ENCODE measurements at regions not wholly inside any gene's neighbourhood (a gene's known extent, or its start where the extent isn't known, plus 50 kb on each side); places are given as distances from the start of the nearest gene placed in this dataset.

DNA sequence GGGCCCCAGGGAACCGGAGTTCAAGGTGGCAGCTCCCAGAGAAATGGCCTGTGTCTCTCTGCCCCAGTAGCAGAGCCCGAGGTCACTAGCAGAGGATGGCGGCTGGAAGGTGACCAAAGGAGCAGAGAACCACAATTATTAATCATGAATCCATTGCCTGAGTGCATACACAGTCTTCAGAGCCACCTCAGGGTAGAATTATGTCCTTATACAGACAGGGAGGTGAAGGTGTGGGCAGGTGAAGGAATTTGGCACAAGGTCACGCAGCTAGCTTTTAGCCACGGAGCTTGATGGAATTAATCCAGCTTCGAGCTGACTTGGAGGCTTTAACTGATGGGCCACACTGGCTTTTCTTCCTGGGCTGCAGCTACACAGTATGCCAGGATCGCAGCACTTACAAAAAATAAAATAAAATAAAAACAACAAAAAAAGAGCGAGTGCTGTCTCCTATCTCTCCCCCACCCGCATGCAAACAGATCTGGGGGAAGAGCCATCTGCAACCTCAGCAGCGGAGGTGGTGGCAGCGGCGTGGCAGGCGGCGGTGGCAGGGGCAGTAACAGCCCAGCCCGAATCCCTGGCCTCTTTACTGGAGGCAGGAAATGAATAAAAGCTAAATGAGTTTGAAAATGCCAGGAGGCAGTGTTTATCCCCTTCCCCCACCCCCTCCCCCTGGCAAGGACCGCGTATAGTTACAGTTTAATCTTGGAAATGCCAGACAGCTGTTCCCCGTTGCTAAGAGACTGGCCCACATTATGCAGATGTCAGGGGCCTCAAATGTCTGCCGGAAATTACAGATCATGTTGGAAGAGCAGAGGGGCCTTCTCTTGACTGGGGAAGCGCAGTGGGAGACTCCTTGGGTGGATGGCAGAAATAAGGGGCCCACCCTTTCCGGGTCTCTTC is 93.5 kb downstream of the LRRC74A start:
- no peak for TF ChIP-seq RELA (IDR thresholded peaks at IDR 0.05; ENCODE audit: borderline replicate concordance, partially characterized antibody)
- TF ChIP-seq RB1 (IDR thresholded peaks at IDR 0.05; ENCODE audit: borderline replicate concordance), result no peak
- no peak for TF ChIP-seq POLR2AphosphoS5 (IDR thresholded peaks at IDR 0.05; ENCODE audit: low read length)
- TF ChIP-seq POLR2A (IDR thresholded peaks at IDR 0.05; ENCODE audit: low read depth, low read length), result no peak
- no peak for TF ChIP-seq CTCF (IDR thresholded peaks at IDR 0.05 in 2 of 3, conservative IDR thresholded peaks at IDR 0.05 in 1 of 3; ENCODE audit: control insufficient read depth in 2 of 3, extremely low read depth in 1 of 3, insufficient read depth in 1 of 3, low read depth in 3 of 3, low read length in 3 of 3)
- no peak for TF ChIP-seq EP300 (IDR thresholded peaks at IDR 0.05; ENCODE audit: borderline replicate concordance in 1 of 2, control insufficient read depth in 1 of 2, low read depth in 2 of 2, low read length in 2 of 2)
- TF ChIP-seq RAD21 (IDR thresholded peaks at IDR 0.05; ENCODE audit: insufficient read depth, low read depth, low read length), result no peak
- TF ChIP-seq ZNF274 (IDR thresholded peaks at IDR 0.05; ENCODE audit: insufficient read depth, insufficient read length), result no peak
- TF ChIP-seq, protein P1, sequence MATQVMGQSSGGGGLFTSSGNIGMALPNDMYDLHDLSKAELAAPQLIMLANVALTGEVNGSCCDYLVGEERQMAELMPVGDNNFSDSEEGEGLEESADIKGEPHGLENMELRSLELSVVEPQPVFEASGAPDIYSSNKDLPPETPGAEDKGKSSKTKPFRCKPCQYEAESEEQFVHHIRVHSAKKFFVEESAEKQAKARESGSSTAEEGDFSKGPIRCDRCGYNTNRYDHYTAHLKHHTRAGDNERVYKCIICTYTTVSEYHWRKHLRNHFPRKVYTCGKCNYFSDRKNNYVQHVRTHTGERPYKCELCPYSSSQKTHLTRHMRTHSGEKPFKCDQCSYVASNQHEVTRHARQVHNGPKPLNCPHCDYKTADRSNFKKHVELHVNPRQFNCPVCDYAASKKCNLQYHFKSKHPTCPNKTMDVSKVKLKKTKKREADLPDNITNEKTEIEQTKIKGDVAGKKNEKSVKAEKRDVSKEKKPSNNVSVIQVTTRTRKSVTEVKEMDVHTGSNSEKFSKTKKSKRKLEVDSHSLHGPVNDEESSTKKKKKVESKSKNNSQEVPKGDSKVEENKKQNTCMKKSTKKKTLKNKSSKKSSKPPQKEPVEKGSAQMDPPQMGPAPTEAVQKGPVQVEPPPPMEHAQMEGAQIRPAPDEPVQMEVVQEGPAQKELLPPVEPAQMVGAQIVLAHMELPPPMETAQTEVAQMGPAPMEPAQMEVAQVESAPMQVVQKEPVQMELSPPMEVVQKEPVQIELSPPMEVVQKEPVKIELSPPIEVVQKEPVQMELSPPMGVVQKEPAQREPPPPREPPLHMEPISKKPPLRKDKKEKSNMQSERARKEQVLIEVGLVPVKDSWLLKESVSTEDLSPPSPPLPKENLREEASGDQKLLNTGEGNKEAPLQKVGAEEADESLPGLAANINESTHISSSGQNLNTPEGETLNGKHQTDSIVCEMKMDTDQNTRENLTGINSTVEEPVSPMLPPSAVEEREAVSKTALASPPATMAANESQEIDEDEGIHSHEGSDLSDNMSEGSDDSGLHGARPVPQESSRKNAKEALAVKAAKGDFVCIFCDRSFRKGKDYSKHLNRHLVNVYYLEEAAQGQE (IDR thresholded peaks at IDR 0.05; ENCODE audit: low read depth, low read length), result no peak
- TF ChIP-seq MTA3 (IDR thresholded peaks at IDR 0.05; ENCODE audit: borderline replicate concordance, low read length), result no peak
- TF ChIP-seq MYC (IDR thresholded peaks at IDR 0.05; ENCODE audit: insufficient read depth, insufficient read length, insufficient replicate concordance, low read length, severe bottlenecking), result no peak
- no peak for TF ChIP-seq HDAC6 (IDR thresholded peaks at IDR 0.05; ENCODE audit: unreplicated experiment)

All from GM12878 (cell line).